NCI-H2227 (cell line): ENCODE measurements at regions not wholly inside any gene's neighbourhood (a gene's known extent, or its start where the extent isn't known, plus 50 kb on each side); places are given as distances from the start of the nearest gene placed in this dataset.

Source experiments
- DNase-seq: peaks from one replicate; lab custom pipeline; 2025; ENCODE audit not compliant: unreplicated experiment; lab: John Stamatoyannopoulos, UW

GRCh38 chr9:17019398-17019797 lies 115.4 kb upstream of the CNTLN start:
- no peak for DNase-seq

GRCh38 chr9:17018540-17019196 lies 116.2 kb upstream of the CNTLN start:
- DNase-seq, result no peak

- DNase-seq, result no peak
Observed at GRCh38 chr9:17017931-17018491, 116.8 kb upstream of the CNTLN start.

- DNase-seq, result no peak
Observed at GRCh38 chr9:17013891-17014290, 120.9 kb upstream of the CNTLN start.

GRCh38 chr9:17013010-17013409 lies 121.8 kb upstream of the CNTLN start:
- no peak for DNase-seq

GRCh38 chr9:17011880-17012279 lies 123.0 kb upstream of the CNTLN start:
- DNase-seq, result no peak

GRCh38 chr9:17009071-17009470 lies 125.8 kb upstream of the CNTLN start:
- DNase-seq, result no peak

- peak; percentile 52 for DNase-seq
Observed at GRCh38 chr9:17005056-17005823, 129.6 kb upstream of the CNTLN start.

GRCh38 chr9:17004500-17004899 lies 130.3 kb upstream of the CNTLN start:
- no peak for DNase-seq

GRCh38 chr9:17003576-17004240 lies 131.1 kb upstream of the CNTLN start:
- DNase-seq, result no peak

GRCh38 chr9:16996901-16997491 lies 126.5 kb upstream of the BNC2 start:
- DNase-seq, result no peak

GRCh38 chr9:16992138-16992537 lies 121.7 kb upstream of the BNC2 start:
- no peak for DNase-seq

- no peak for DNase-seq
Observed at GRCh38 chr9:16987026-16987425, 116.6 kb upstream of the BNC2 start.

- DNase-seq, result no peak
Observed at GRCh38 chr9:16986556-16986955, 116.1 kb upstream of the BNC2 start.

- DNase-seq, result no peak
Observed at GRCh38 chr9:16985559-16986348, 115.3 kb upstream of the BNC2 start.

- DNase-seq, result no peak
Observed at GRCh38 chr9:16982780-16983310, 112.4 kb upstream of the BNC2 start.

- DNase-seq, result no peak
Observed at GRCh38 chr9:16976427-16976826, 106.0 kb upstream of the BNC2 start.

- DNase-seq, result no peak
Observed at GRCh38 chr9:16974436-16974835, 104.0 kb upstream of the BNC2 start.

GRCh38 chr9:16970321-16970720 lies 99.9 kb upstream of the BNC2 start:
- DNase-seq, result no peak

- DNase-seq, result no peak
Observed at GRCh38 chr9:16964228-16964627, 93.8 kb upstream of the BNC2 start.
